Heart left ventricle (tissue), 13 donors: ENCODE measurements at regions not wholly inside any gene's neighbourhood (a gene's known extent, or its start where the extent isn't known, plus 50 kb on each side); places are given as distances from the start of the nearest gene placed in this dataset.
"Not testable (repeated sequence)": the region's sequence is repeated elsewhere in the genome, so short reads cannot be mapped to it uniquely, and the experiment has no call there.

Experiments used
- POLR2A ChIP-seq, 2 donors: fragments of 450-650 bp; IDR thresholded peaks; one replicate each; pipeline ENCODE4 v1.6.1; 2017; ENCODE audit warnings: antibody characterized with exemption in 2 of 2, mild to moderate bottlenecking in 2 of 2, moderate library complexity in 2 of 2
- TF ChIP-seq, protein P1 (sequence below), 12 donors: fragments of 200-600 bp; sonication (generic) in 4 of 12; IDR thresholded peaks; one replicate each; pipeline versions ENCODE4 v1.5.0 to v1.8.0; 2018 to 2022; ENCODE audit warnings: antibody characterized with exemption in 12 of 12, mild to moderate bottlenecking in 5 of 12
- donor health status: ischemic (EF 13 %, LVEDD 7.1; RV severe dilation, severe dysfunction).
- donor health status: DM: no; HTN: yes; CAD: no.
- donor health status: DM: no; HTN: no; CAD: no.
- donor health status: ischemic (EF 25% LVEDD 6.9; RV normal size, moderate dysfunction).
- donor health status: ischemic (EF 25% LVEDD 5.7; RV mildly dilated, moderate dysfunction).
- donor health status: ischemic (EF 35%, LVEDD 5.7; RV mildly dilated, moderate dysfunction).
- donor health status: nonischemic (EF 11% LVEDD 7.7; RV severe dilation, severe dysfunction).
- donor health status: DM: yes; HTN: yes; CAD: no.
- donor health status: PGD.
- donor health status: ischemic (EF 29% LVEDD 5.4; RV normal size, mild dysfunction).
- donor health status: nonischemic (EF 23%, LVEDD 6.1; RV moderate dilation, normal function).

GRCh38 chr5:98325187-98325586 is 448.3 kb upstream of the RGMB start:
- TF ChIP-seq, protein P1, sequence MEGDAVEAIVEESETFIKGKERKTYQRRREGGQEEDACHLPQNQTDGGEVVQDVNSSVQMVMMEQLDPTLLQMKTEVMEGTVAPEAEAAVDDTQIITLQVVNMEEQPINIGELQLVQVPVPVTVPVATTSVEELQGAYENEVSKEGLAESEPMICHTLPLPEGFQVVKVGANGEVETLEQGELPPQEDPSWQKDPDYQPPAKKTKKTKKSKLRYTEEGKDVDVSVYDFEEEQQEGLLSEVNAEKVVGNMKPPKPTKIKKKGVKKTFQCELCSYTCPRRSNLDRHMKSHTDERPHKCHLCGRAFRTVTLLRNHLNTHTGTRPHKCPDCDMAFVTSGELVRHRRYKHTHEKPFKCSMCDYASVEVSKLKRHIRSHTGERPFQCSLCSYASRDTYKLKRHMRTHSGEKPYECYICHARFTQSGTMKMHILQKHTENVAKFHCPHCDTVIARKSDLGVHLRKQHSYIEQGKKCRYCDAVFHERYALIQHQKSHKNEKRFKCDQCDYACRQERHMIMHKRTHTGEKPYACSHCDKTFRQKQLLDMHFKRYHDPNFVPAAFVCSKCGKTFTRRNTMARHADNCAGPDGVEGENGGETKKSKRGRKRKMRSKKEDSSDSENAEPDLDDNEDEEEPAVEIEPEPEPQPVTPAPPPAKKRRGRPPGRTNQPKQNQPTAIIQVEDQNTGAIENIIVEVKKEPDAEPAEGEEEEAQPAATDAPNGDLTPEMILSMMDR (IDR thresholded peaks at IDR 0.05): not testable (repeated sequence)
- TF ChIP-seq POLR2A (IDR thresholded peaks at IDR 0.05): not testable (repeated sequence)
